HepG2 (cell line): ENCODE measurements at regions not wholly inside any gene's neighbourhood (a gene's known extent, or its start where the extent isn't known, plus 50 kb on each side); places are given as distances from the start of the nearest gene placed in this dataset.

ENCODE experiments used
- CSRNP1 ChIP-seq: sonication (generic); formaldehyde crosslinking; IDR thresholded peaks from 2 replicates; pipeline ENCODE4 v1.8.1; 2023; ENCODE audit warnings: mild to moderate bottlenecking, missing genetic modification reagents
- E2F1 ChIP-seq: sonication (generic); formaldehyde crosslinking; IDR thresholded peaks from 2 replicates; pipeline ENCODE4 v1.5.0; 2020; ENCODE audit warnings: missing genetic modification reagents
- GLI4 ChIP-seq: sonication (generic); formaldehyde crosslinking; IDR thresholded peaks from 2 replicates; pipeline ENCODE4 v1.5.1; 2020; ENCODE audit warnings: missing genetic modification reagents, mild to moderate bottlenecking, moderate library complexity, borderline replicate concordance
- GTF2F1 ChIP-seq: fragments of 150-350 bp; IDR thresholded peaks from 2 replicates; pipeline ENCODE4 v1.6.1; 2014; ENCODE audit warnings: low read length
- HDAC2 ChIP-seq: sonication (generic); formaldehyde crosslinking; IDR thresholded peaks from 2 replicates; pipeline ENCODE4 v1.4.0; 2020; ENCODE audit warnings: missing genetic modification reagents
- HNF1A ChIP-seq, 2 experiments: sonication (generic) in 1 of 2; formaldehyde crosslinking in 1 of 2; IDR thresholded peaks; 2 replicates each; pipeline versions ENCODE4 v1.4.0 to v1.6.1; 2016 to 2020; ENCODE audit warnings: borderline replicate concordance in 1 of 2, low read depth in 1 of 2, mild to moderate bottlenecking in 1 of 2, missing genetic modification reagents in 1 of 2
- NONO ChIP-seq, 2 experiments: fragments of 450-650 bp in 1 of 2; sonication (generic) in 1 of 2; formaldehyde crosslinking in 1 of 2; IDR thresholded peaks in 1 of 2; conservative IDR thresholded peaks in 1 of 2; 2 replicates each; pipeline versions ENCODE4 v1.6.1 to v1.8.0; 2017 to 2022; ENCODE audit warnings: mild to moderate bottlenecking in 1 of 2, missing genetic modification reagents in 1 of 2, moderate library complexity in 1 of 2
- POGZ ChIP-seq: sonication (generic); formaldehyde crosslinking; IDR thresholded peaks from 2 replicates; pipeline ENCODE4 v1.4.0; 2020; ENCODE audit warnings: mild to moderate bottlenecking, missing genetic modification reagents
- SMAD1 ChIP-seq: sonication (generic); formaldehyde crosslinking; IDR thresholded peaks from 2 replicates; pipeline ENCODE4 v1.4.0; 2020; ENCODE audit warnings: missing genetic modification reagents, low read depth, mild to moderate bottlenecking, borderline replicate concordance
- ZBTB14 ChIP-seq: sonication (generic); formaldehyde crosslinking; IDR thresholded peaks from 2 replicates; pipeline ENCODE4 v1.4.0; 2020; ENCODE audit warnings: missing genetic modification reagents
- ZNF329 ChIP-seq: sonication (generic); formaldehyde crosslinking; IDR thresholded peaks from 2 replicates; pipeline ENCODE4 v1.9.0; 2021; ENCODE audit warnings: low read depth, mild to moderate bottlenecking, missing genetic modification reagents

- TF ChIP-seq HNF1A (IDR thresholded peaks at IDR 0.05; ENCODE audit: low read depth) (no peak), HNF1A (CRISPR knock-in tag; IDR thresholded peaks at IDR 0.05; ENCODE audit: borderline replicate concordance) (no peak), POGZ (CRISPR knock-in tag) (no peak), ZBTB14 (CRISPR knock-in tag) (no peak), CSRNP1 (no peak), HDAC2 (no peak), NONO (IDR thresholded peaks at IDR 0.05) (no peak), NONO (CRISPR knock-in tag; conservative IDR thresholded peaks at IDR 0.05) (no peak), GLI4 (CRISPR knock-in tag) (no peak), E2F1 (no peak), SMAD1 (no peak), GTF2F1 (no peak), ZNF329 (CRISPR knock-in tag) (no peak)
These were observed 67.8 kb downstream of the EFNB1 start (continued) for GRCh38 chrX:68896581-68896980.
